ENCODE measurements at regions not wholly inside any gene's neighbourhood (a gene's known extent, or its start where the extent isn't known, plus 50 kb on each side); places are given as distances from the start of the nearest gene placed in this dataset.

GRCh38 chr12:61554268-61555008 lies 705.8 kb upstream of the USP15 start:
- Histone ChIP-seq H3K27me3 (ENCODE audit: control insufficient read depth, insufficient read depth, low read length) (no peaks in the 10 kb centered on the region), H3K4me3 (ENCODE audit: low read depth, low read length) (no peak overlapping the region), H3K36me3 (ENCODE audit: control insufficient read depth, insufficient read depth, low read length) (no peaks in the 10 kb centered on the region)
- TF ChIP-seq CTCF (IDR thresholded peaks at IDR 0.05; ENCODE audit: insufficient read depth, low read length, poor library complexity, severe bottlenecking), result no peak
- DNase-seq (ENCODE audit: low read depth), result no peak

- Histone ChIP-seq H3K4me3 (ENCODE audit: low read depth, low read length) (no peak overlapping the region), H3K27me3 (ENCODE audit: control insufficient read depth, insufficient read depth, low read length) (no peaks in the 10 kb centered on the region), H3K36me3 (ENCODE audit: control insufficient read depth, insufficient read depth, low read length) (no peaks in the 10 kb centered on the region)
- DNase-seq (ENCODE audit: low read depth), result no peak
- no peak for TF ChIP-seq CTCF (IDR thresholded peaks at IDR 0.05; ENCODE audit: insufficient read depth, low read length, poor library complexity, severe bottlenecking)
These were observed 696.3 kb upstream of the USP15 start for GRCh38 chr12:61563665-61564450.

GRCh38 chr12:61564466-61564865 lies 695.7 kb upstream of the USP15 start:
- no peaks in the 10 kb centered on the region for H3K36me3 ChIP-seq (ENCODE audit: control insufficient read depth, insufficient read depth, low read length)
- no peaks in the 10 kb centered on the region for H3K27me3 ChIP-seq (ENCODE audit: control insufficient read depth, insufficient read depth, low read length)
- no peak for DNase-seq (ENCODE audit: low read depth)
- TF ChIP-seq CTCF (IDR thresholded peaks at IDR 0.05; ENCODE audit: insufficient read depth, low read length, poor library complexity, severe bottlenecking), result no peak
- H3K4me3 ChIP-seq (ENCODE audit: low read depth, low read length), result no peak overlapping the region

GRCh38 chr12:61566183-61566582 lies 694.0 kb upstream of the USP15 start:
- no peak for TF ChIP-seq CTCF (IDR thresholded peaks at IDR 0.05; ENCODE audit: insufficient read depth, low read length, poor library complexity, severe bottlenecking)
- Histone ChIP-seq H3K27me3 (ENCODE audit: control insufficient read depth, insufficient read depth, low read length) (no peaks in the 10 kb centered on the region), H3K36me3 (ENCODE audit: control insufficient read depth, insufficient read depth, low read length) (no peaks in the 10 kb centered on the region), H3K4me3 (ENCODE audit: low read depth, low read length) (no peak overlapping the region)
- DNase-seq (ENCODE audit: low read depth), result no peak

GRCh38 chr12:61574339-61574738 lies 685.9 kb upstream of the USP15 start:
- no peaks in the 10 kb centered on the region for H3K36me3 ChIP-seq (ENCODE audit: control insufficient read depth, insufficient read depth, low read length)
- no peak for TF ChIP-seq CTCF (IDR thresholded peaks at IDR 0.05; ENCODE audit: insufficient read depth, low read length, poor library complexity, severe bottlenecking)
- no peaks in the 10 kb centered on the region for H3K27me3 ChIP-seq (ENCODE audit: control insufficient read depth, insufficient read depth, low read length)
- DNase-seq (ENCODE audit: low read depth), result no peak
- H3K4me3 ChIP-seq (ENCODE audit: low read depth, low read length), result no peak overlapping the region

Measured in kidney epithelial cell (primary cell).